ENCODE measurements at regions not wholly inside any gene's neighbourhood (a gene's known extent, or its start where the extent isn't known, plus 50 kb on each side); places are given as distances from the start of the nearest gene placed in this dataset.

GRCh38 chr5:66353186-66353585 is 209.1 kb downstream of the SREK1 start:
- H3K27ac Mint-ChIP-seq, result no peak overlapping the region
- peaks cover 21% of the 10 kb centered on the region for H3K27me3 Mint-ChIP-seq

GRCh38 chr5:66354422-66354821 is 210.3 kb downstream of the SREK1 start:
- no peaks in the 10 kb centered on the region for H3K36me3 Mint-ChIP-seq (ENCODE audit: low read depth)
- no peak overlapping the region for H3K4me3 Mint-ChIP-seq
- ATAC-seq (replicated peaks), result no peak

More at GRCh38 chr5:66353186-66353585, 209.1 kb downstream of the SREK1 start:
- no peak for ATAC-seq (replicated peaks)
- Mint-ChIP-seq H3K9me3 (no peaks in the 10 kb centered on the region), H3K4me1 (no peaks in the 10 kb centered on the region), H3K4me3 (no peak overlapping the region), H3K36me3 (ENCODE audit: low read depth) (no peaks in the 10 kb centered on the region)

GRCh38 chr5:66356011-66356565 is 212.0 kb downstream of the SREK1 start:
- H3K9me3 Mint-ChIP-seq, result no peaks in the 10 kb centered on the region
- H3K27ac Mint-ChIP-seq, result no peak overlapping the region
- H3K27me3 Mint-ChIP-seq, result peaks cover 24% of the 10 kb centered on the region
- H3K4me3 Mint-ChIP-seq, result no peak overlapping the region
- H3K36me3 Mint-ChIP-seq (ENCODE audit: low read depth), result no peaks in the 10 kb centered on the region
- H3K4me1 Mint-ChIP-seq, result no peaks in the 10 kb centered on the region
- no peak for ATAC-seq (replicated peaks)

More at GRCh38 chr5:66354422-66354821, 210.3 kb downstream of the SREK1 start:
- Mint-ChIP-seq H3K9me3 (no peaks in the 10 kb centered on the region), H3K4me1 (no peaks in the 10 kb centered on the region), H3K27me3 (peaks cover 24% of the 10 kb centered on the region), H3K27ac (no peak overlapping the region)

- Mint-ChIP-seq H3K4me3 (no peak overlapping the region), H3K9me3 (no peaks in the 10 kb centered on the region), H3K27ac (no peak overlapping the region), H3K4me1 (no peaks in the 10 kb centered on the region), H3K36me3 (ENCODE audit: low read depth) (no peaks in the 10 kb centered on the region), H3K27me3 (peaks cover 33% of the 10 kb centered on the region)
- no peak for ATAC-seq (replicated peaks)
These were observed 214.6 kb downstream of the SREK1 start for GRCh38 chr5:66358741-66359140.

GRCh38 chr5:66361070-66361469 is 217.0 kb downstream of the SREK1 start:
- H3K27me3 Mint-ChIP-seq, result peaks cover 25% of the 10 kb centered on the region
- no peak for ATAC-seq (replicated peaks)
- no peaks in the 10 kb centered on the region for H3K4me1 Mint-ChIP-seq
- H3K4me3 Mint-ChIP-seq, result no peak overlapping the region
- H3K27ac Mint-ChIP-seq, result no peak overlapping the region
- no peaks in the 10 kb centered on the region for H3K36me3 Mint-ChIP-seq (ENCODE audit: low read depth)
- H3K9me3 Mint-ChIP-seq, result no peaks in the 10 kb centered on the region

- Mint-ChIP-seq H3K27ac (no peak overlapping the region), H3K4me1 (no peaks in the 10 kb centered on the region), H3K9me3 (no peaks in the 10 kb centered on the region), H3K4me3 (no peak overlapping the region), H3K36me3 (ENCODE audit: low read depth) (no peaks in the 10 kb centered on the region), H3K27me3 (peaks cover 32% of the 10 kb centered on the region)
- no peak for ATAC-seq (replicated peaks)
These were observed 217.9 kb downstream of the SREK1 start for GRCh38 chr5:66362046-66362445.

GRCh38 chr5:66362687-66363086 is 218.6 kb downstream of the SREK1 start:
- Mint-ChIP-seq H3K9me3 (no peaks in the 10 kb centered on the region), H3K27me3 (peaks cover 29% of the 10 kb centered on the region), H3K27ac (no peak overlapping the region), H3K4me1 (no peaks in the 10 kb centered on the region), H3K36me3 (ENCODE audit: low read depth) (no peaks in the 10 kb centered on the region), H3K4me3 (no peak overlapping the region)
- ATAC-seq (replicated peaks), result no peak

GRCh38 chr5:66363097-66363496 is 219.0 kb downstream of the SREK1 start:
- Mint-ChIP-seq H3K9me3 (no peaks in the 10 kb centered on the region), H3K36me3 (ENCODE audit: low read depth) (no peaks in the 10 kb centered on the region), H3K27me3 (peaks cover 28% of the 10 kb centered on the region), H3K4me1 (no peaks in the 10 kb centered on the region), H3K27ac (no peak overlapping the region), H3K4me3 (no peak overlapping the region)
- ATAC-seq (replicated peaks), result no peak

GRCh38 chr5:66364186-66364585 is 220.1 kb downstream of the SREK1 start:
- no peak for ATAC-seq (replicated peaks)
- H3K9me3 Mint-ChIP-seq, result no peaks in the 10 kb centered on the region
- H3K27me3 Mint-ChIP-seq, result peaks cover 24% of the 10 kb centered on the region
- no peaks in the 10 kb centered on the region for H3K4me1 Mint-ChIP-seq
- no peak overlapping the region for H3K27ac Mint-ChIP-seq
- no peak overlapping the region for H3K4me3 Mint-ChIP-seq
- no peaks in the 10 kb centered on the region for H3K36me3 Mint-ChIP-seq (ENCODE audit: low read depth)

- H3K4me1 Mint-ChIP-seq, result no peaks in the 10 kb centered on the region
- ATAC-seq (replicated peaks), result no peak
- no peak overlapping the region for H3K4me3 Mint-ChIP-seq
- H3K36me3 Mint-ChIP-seq (ENCODE audit: low read depth), result no peaks in the 10 kb centered on the region
- no peaks in the 10 kb centered on the region for H3K9me3 Mint-ChIP-seq
- peaks cover 24% of the 10 kb centered on the region for H3K27me3 Mint-ChIP-seq
- H3K27ac Mint-ChIP-seq, result no peak overlapping the region
These were observed 221.9 kb downstream of the SREK1 start for GRCh38 chr5:66365981-66366380.

GRCh38 chr5:66367814-66368541 is 223.9 kb downstream of the SREK1 start:
- Mint-ChIP-seq H3K27me3 (peaks cover 19% of the 10 kb centered on the region), H3K9me3 (no peaks in the 10 kb centered on the region), H3K27ac (no peak overlapping the region), H3K4me1 (no peaks in the 10 kb centered on the region), H3K36me3 (ENCODE audit: low read depth) (no peaks in the 10 kb centered on the region), H3K4me3 (no peak overlapping the region)
- ATAC-seq (replicated peaks), result no peak

GRCh38 chr5:66368811-66369210 is 224.7 kb downstream of the SREK1 start:
- Mint-ChIP-seq H3K36me3 (ENCODE audit: low read depth) (no peaks in the 10 kb centered on the region), H3K4me3 (no peak overlapping the region)
- no peak for ATAC-seq (replicated peaks)

GRCh38 chr5:66377747-66378146 is 218.4 kb upstream of the MAST4 start:
- H3K27me3 Mint-ChIP-seq, result peaks cover 21% of the 10 kb centered on the region

More at GRCh38 chr5:66368811-66369210, 224.7 kb downstream of the SREK1 start:
- Mint-ChIP-seq H3K9me3 (no peaks in the 10 kb centered on the region), H3K4me1 (no peaks in the 10 kb centered on the region), H3K27me3 (peaks cover 13% of the 10 kb centered on the region), H3K27ac (no peak overlapping the region)

GRCh38 chr5:66378407-66378806 is 217.8 kb upstream of the MAST4 start:
- H3K27ac Mint-ChIP-seq, result no peak overlapping the region

More at GRCh38 chr5:66377747-66378146, 218.4 kb upstream of the MAST4 start:
- H3K9me3 Mint-ChIP-seq, result peaks cover 6% of the 10 kb centered on the region
- no peak overlapping the region for H3K27ac Mint-ChIP-seq
- H3K4me1 Mint-ChIP-seq, result no peaks in the 10 kb centered on the region
- no peak overlapping the region for H3K4me3 Mint-ChIP-seq
- no peaks in the 10 kb centered on the region for H3K36me3 Mint-ChIP-seq (ENCODE audit: low read depth)
- no peak for ATAC-seq (replicated peaks)

GRCh38 chr5:66382152-66382551 is 214.0 kb upstream of the MAST4 start:
- H3K9me3 Mint-ChIP-seq, result peaks cover 6% of the 10 kb centered on the region

More at GRCh38 chr5:66378407-66378806, 217.8 kb upstream of the MAST4 start:
- peaks cover 21% of the 10 kb centered on the region for H3K27me3 Mint-ChIP-seq
- no peaks in the 10 kb centered on the region for H3K4me1 Mint-ChIP-seq
- ATAC-seq (replicated peaks), result no peak
- H3K9me3 Mint-ChIP-seq, result peaks cover 6% of the 10 kb centered on the region
- no peak overlapping the region for H3K4me3 Mint-ChIP-seq
- H3K36me3 Mint-ChIP-seq (ENCODE audit: low read depth), result no peaks in the 10 kb centered on the region

More at GRCh38 chr5:66382152-66382551, 214.0 kb upstream of the MAST4 start:
- Mint-ChIP-seq H3K4me1 (no peaks in the 10 kb centered on the region), H3K36me3 (ENCODE audit: low read depth) (no peaks in the 10 kb centered on the region), H3K27ac (no peak overlapping the region), H3K4me3 (no peak overlapping the region), H3K27me3 (peaks cover 11% of the 10 kb centered on the region)
- ATAC-seq (replicated peaks), result no peak

All from activated T-helper 17 cell treated with anti-CD3 and anti-CD28 coated beads, Interleukin-2, amount 50 U/mL, for 72 hours (primary cell).